RKO (cell line): ENCODE measurements at regions not wholly inside any gene's neighbourhood (a gene's known extent, or its start where the extent isn't known, plus 50 kb on each side); places are given as distances from the start of the nearest gene placed in this dataset.
"Not testable (repeated sequence)": the region's sequence is repeated elsewhere in the genome, so short reads cannot be mapped to it uniquely, and the experiment has no call there.

Experiments
- DNase-seq: peaks from one replicate; pipeline ENCODE4 v3.0.0-alpha.2; 2016; ENCODE audit warnings: low spot score

- DNase-seq: no peak
These were observed 175.4 kb downstream of the SQOR start for GRCh38 chr15:45810201-45810600.

GRCh38 chr15:45812200-45812599 lies 177.4 kb downstream of the SQOR start:
- DNase-seq: no peak

- not testable (repeated sequence) for DNase-seq
These were observed 182.7 kb downstream of the SQOR start for GRCh38 chr15:45817578-45817977.

GRCh38 chr15:45821390-45821789 lies 186.6 kb downstream of the SQOR start:
- no peak for DNase-seq

- DNase-seq: not testable (repeated sequence)
These were observed 188.1 kb downstream of the SQOR start for GRCh38 chr15:45822968-45823367.

- no peak for DNase-seq
These were observed 192.4 kb downstream of the SQOR start for GRCh38 chr15:45827275-45827674.

GRCh38 chr15:45827766-45828165 lies 192.9 kb downstream of the SQOR start:
- DNase-seq: no peak

- DNase-seq: no peak
These were observed 194.7 kb downstream of the SQOR start for GRCh38 chr15:45829336-45830153.

GRCh38 chr15:45831787-45832186 lies 197.0 kb downstream of the SQOR start:
- no peak for DNase-seq

- no peak for DNase-seq
These were observed 199.8 kb downstream of the SQOR start for GRCh38 chr15:45834622-45835021.

GRCh38 chr15:45842151-45842550 lies 207.3 kb downstream of the SQOR start:
- no peak for DNase-seq

GRCh38 chr15:45847645-45848044 lies 212.8 kb downstream of the SQOR start:
- DNase-seq: no peak

- DNase-seq: no peak
These were observed 214.3 kb downstream of the SQOR start for GRCh38 chr15:45849136-45849535.

- no peak for DNase-seq
These were observed 219.8 kb downstream of the SQOR start for GRCh38 chr15:45854455-45855202.

GRCh38 chr15:45855210-45855906 lies 220.5 kb downstream of the SQOR start:
- no peak for DNase-seq

- DNase-seq: no peak
These were observed 221.2 kb downstream of the SQOR start for GRCh38 chr15:45855907-45856579.

- DNase-seq: no peak
These were observed 222.5 kb downstream of the SQOR start for GRCh38 chr15:45857291-45857690.

GRCh38 chr15:45858491-45858890 lies 223.7 kb downstream of the SQOR start:
- no peak for DNase-seq

- DNase-seq: no peak
These were observed 227.2 kb downstream of the SQOR start for GRCh38 chr15:45862034-45862433.

GRCh38 chr15:45863881-45864580 lies 229.2 kb downstream of the SQOR start:
- DNase-seq: no peak

- no peak for DNase-seq
These were observed 231.8 kb downstream of the SQOR start for GRCh38 chr15:45866616-45867015.

- DNase-seq: no peak
These were observed 232.5 kb downstream of the SQOR start for GRCh38 chr15:45867281-45867680.
